Neural cell (in vitro differentiated cells): ENCODE measurements at regions not wholly inside any gene's neighbourhood (a gene's known extent, or its start where the extent isn't known, plus 50 kb on each side); places are given as distances from the start of the nearest gene placed in this dataset.

Experiments
- H2AFZ ChIP-seq: fragments of 200-600, 300-800 bp; sonication (generic), shearing (Covaris generic); 2 replicates; pipeline ENCODE4 v1.6.0; 2014; ENCODE audit warnings: low read depth, mild to moderate bottlenecking, antibody characterized with exemption, low read length, moderate library complexity
- H3F3A ChIP-seq: fragments of 200-600 bp; shearing (Covaris generic); 2 replicates; pipeline ENCODE4 v1.6.1; 2016; ENCODE audit warnings: mild to moderate bottlenecking, moderate library complexity, mixed read lengths, antibody characterized with exemption, low read length; ENCODE audit not compliant: insufficient read depth, poor library complexity, severe bottlenecking
- H3K27ac ChIP-seq: fragments of 200-600, 300-800 bp; sonication (generic), shearing (Covaris generic); 2 replicates; pipeline ENCODE4 v1.5.1; 2014; ENCODE audit warnings: mild to moderate bottlenecking, low read length, moderate library complexity
- H3K27me3 ChIP-seq: fragments of 300-800, 200-600 bp; sonication (generic), shearing (Covaris generic); 2 replicates; pipeline ENCODE4 v1.6.0; 2014; ENCODE audit warnings: mild to moderate bottlenecking, low read depth, low read length, moderate library complexity; ENCODE audit not compliant: insufficient read depth
- H3K36me3 ChIP-seq: fragments of 300-800, 200-600 bp; sonication (generic), shearing (Covaris generic); 2 replicates; pipeline ENCODE4 v1.5.1; 2014; ENCODE audit warnings: mild to moderate bottlenecking, antibody characterized with exemption, low read length, moderate library complexity; ENCODE audit not compliant: insufficient read depth
- H3K4me2 ChIP-seq: fragments of 300-800, 200-600 bp; sonication (generic), shearing (Covaris generic); 2 replicates; pipeline ENCODE4 v1.6.0; 2014; ENCODE audit warnings: mild to moderate bottlenecking, low read length
- H3K4me3 ChIP-seq: fragments of 300-800, 200-600 bp; sonication (generic), shearing (Covaris generic); 2 replicates; pipeline ENCODE4 v1.5.1; 2014; ENCODE audit warnings: mild to moderate bottlenecking, low read length, moderate library complexity
- H3K79me2 ChIP-seq: fragments of 200-600 bp; shearing (Covaris generic); replicated peaks from 2 replicates; pipeline ENCODE4 v1.6.0; 2014; ENCODE audit warnings: mild to moderate bottlenecking, low read length, moderate library complexity; ENCODE audit not compliant: insufficient read depth
- H3K9ac ChIP-seq: fragments of 300-800, 200-600 bp; sonication (generic), shearing (Covaris generic); 2 replicates; pipeline ENCODE4 v1.6.1; 2016; ENCODE audit warnings: mild to moderate bottlenecking, low read length, mixed read lengths
- H3K9me2 ChIP-seq: fragments of 200-600 bp; shearing (Covaris generic); 2 replicates; pipeline ENCODE4 v1.6.1; 2016; ENCODE audit warnings: mild to moderate bottlenecking, low read length, mixed read lengths; ENCODE audit not compliant: insufficient read depth
- H3K9me3 ChIP-seq: fragments of 200-600, 300-800 bp; sonication (generic), shearing (Covaris generic); 2 replicates; pipeline ENCODE4 v1.6.1; 2016; ENCODE audit warnings: mild to moderate bottlenecking, mixed run types, low read length, moderate library complexity, mixed read lengths
- H4K20me1 ChIP-seq: fragments of 200-600 bp; shearing (Covaris generic); 2 replicates; pipeline ENCODE4 v1.6.1; 2016; ENCODE audit warnings: mild to moderate bottlenecking, mixed run types; ENCODE audit not compliant: insufficient read depth
- CTCF ChIP-seq: fragments of 450-650 bp; IDR thresholded peaks from 2 replicates; pipeline ENCODE4 v1.5.1; 2014; ENCODE audit warnings: antibody characterized with exemption, mild to moderate bottlenecking, moderate library complexity; ENCODE audit not compliant: poor library complexity, severe bottlenecking
- EP300 ChIP-seq: fragments of 450-650 bp; conservative IDR thresholded peaks from 2 replicates; pipeline ENCODE4 v1.6.1; 2014; ENCODE audit warnings: antibody characterized with exemption, mild to moderate bottlenecking, moderate library complexity; ENCODE audit not compliant: poor library complexity, severe bottlenecking
- EZH2 ChIP-seq: fragments of 200-600, 300-800 bp; shearing (Covaris generic), sonication (generic); IDR thresholded peaks from 2 replicates; pipeline ENCODE4 v1.6.1; 2014; ENCODE audit warnings: antibody characterized with exemption, low read length, borderline replicate concordance, mild to moderate bottlenecking; ENCODE audit not compliant: insufficient read depth, poor library complexity, severe bottlenecking
- MXI1 ChIP-seq: fragments of 450-650 bp; conservative IDR thresholded peaks from 2 replicates; pipeline ENCODE4 v1.6.1; 2014; ENCODE audit warnings: antibody characterized with exemption, mild to moderate bottlenecking; ENCODE audit not compliant: poor library complexity, severe bottlenecking
- POLR2AphosphoS5 ChIP-seq: IDR thresholded peaks from 2 replicates; pipeline ENCODE4 v1.6.1; 2012
- RAD21 ChIP-seq: fragments of 450-650 bp; conservative IDR thresholded peaks from 2 replicates; pipeline ENCODE4 v1.6.1; 2014; ENCODE audit warnings: antibody characterized with exemption, mild to moderate bottlenecking, moderate library complexity
- REST ChIP-seq: IDR thresholded peaks from 2 replicates; pipeline ENCODE4 v1.6.1; 2012; ENCODE audit warnings: borderline replicate concordance
- SMC3 ChIP-seq: fragments of 450-650 bp; conservative IDR thresholded peaks from 2 replicates; pipeline ENCODE4 v1.6.1; 2014; ENCODE audit warnings: antibody characterized with exemption, mild to moderate bottlenecking, moderate library complexity; ENCODE audit not compliant: poor library complexity
- TAF1 ChIP-seq: IDR thresholded peaks from 2 replicates; pipeline ENCODE4 v1.6.1; 2012; ENCODE audit warnings: low read depth

GRCh38 chr7:46756256-46756655 lies 825.7 kb downstream of the TNS3 start:
- Histone ChIP-seq H3K79me2 (no peaks in the 10 kb centered on the region), H3F3A (no peaks in the 10 kb centered on the region), H2AFZ (no peak overlapping the region), H3K27me3 (no peaks in the 10 kb centered on the region), H3K9me2 (no peaks in the 10 kb centered on the region), H3K27ac (no peak overlapping the region), H3K9me3 (no peaks in the 10 kb centered on the region), H3K4me2 (no peak overlapping the region), H4K20me1 (no peaks in the 10 kb centered on the region), H3K4me3 (no peak overlapping the region), H3K36me3 (no peaks in the 10 kb centered on the region), H3K9ac (no peak overlapping the region)
- TF ChIP-seq REST = no peak
- TF ChIP-seq MXI1 = no peak
- TF ChIP-seq EZH2 = no peak
- no peak for TF ChIP-seq EP300
- no peak for TF ChIP-seq TAF1
- TF ChIP-seq CTCF = no peak

GRCh38 chr7:46755120-46756034 lies 826.5 kb downstream of the TNS3 start:
- no peak overlapping the region for H2AFZ ChIP-seq
- no peak for TF ChIP-seq EZH2
- no peak for TF ChIP-seq MXI1
- TF ChIP-seq TAF1 = no peak
- TF ChIP-seq CTCF = no peak
- no peak for TF ChIP-seq SMC3
- TF ChIP-seq REST = no peak
- TF ChIP-seq RAD21 = no peak
- no peak for TF ChIP-seq EP300
- no peak for TF ChIP-seq POLR2AphosphoS5
- no peaks in the 10 kb centered on the region for H3K36me3 ChIP-seq

More at GRCh38 chr7:46755120-46756034, 826.5 kb downstream of the TNS3 start:
- Histone ChIP-seq H3K27ac (no peak overlapping the region), H3K9me2 (no peaks in the 10 kb centered on the region), H3K9ac (no peak overlapping the region), H4K20me1 (no peaks in the 10 kb centered on the region), H3F3A (no peaks in the 10 kb centered on the region), H3K4me2 (no peak overlapping the region), H3K79me2 (no peaks in the 10 kb centered on the region), H3K27me3 (no peaks in the 10 kb centered on the region), H3K4me3 (no peak overlapping the region), H3K9me3 (no peaks in the 10 kb centered on the region)
